ENCODE measurements at regions not wholly inside any gene's neighbourhood (a gene's known extent, or its start where the extent isn't known, plus 50 kb on each side); places are given as distances from the start of the nearest gene placed in this dataset.

GRCh38 chr1:219751870-219752507 lies 139.1 kb upstream of the ZC3H11B start:
- ATAC-seq: peak; percentile 63
- TF ChIP-seq ZC3H10 (CRISPR knock-in tag; IDR thresholded peaks at IDR 0.05) (0 out of 2 replicates have a peak, but pooled peaks have one; percentile 17), TOX (CRISPR knock-in tag; IDR thresholded peaks at IDR 0.05; ENCODE audit: borderline replicate concordance) (0 out of 2 replicates have a peak, but pooled peaks have one; percentile 12), RARB (CRISPR knock-in tag; IDR thresholded peaks at IDR 0.05) (peak; percentile 82; the same call in 1 of the 2 replicates), CREB5 (CRISPR knock-in tag; IDR thresholded peaks at IDR 0.05; ENCODE audit: low read depth) (no peak)

- TF ChIP-seq ZNF8 (CRISPR knock-in tag; IDR thresholded peaks at IDR 0.05): no peak
- no peak for TF ChIP-seq ZC3H10 (CRISPR knock-in tag; IDR thresholded peaks at IDR 0.05)
- no peak for TF ChIP-seq ZFP3 (CRISPR knock-in tag; IDR thresholded peaks at IDR 0.05)
- no peak for TF ChIP-seq PATZ1 (CRISPR knock-in tag; IDR thresholded peaks at IDR 0.05; ENCODE audit: borderline replicate concordance)
- no peak for TF ChIP-seq ZFP30 (CRISPR knock-in tag; IDR thresholded peaks at IDR 0.05)
- no peak for TF ChIP-seq ZNF70 (CRISPR knock-in tag; IDR thresholded peaks at IDR 0.05)
- no peak for TF ChIP-seq CREB5 (CRISPR knock-in tag; IDR thresholded peaks at IDR 0.05; ENCODE audit: low read depth)
- TF ChIP-seq TSHZ2 (CRISPR knock-in tag; IDR thresholded peaks at IDR 0.05): no peak
- no peak for TF ChIP-seq SNAI2 (CRISPR knock-in tag; IDR thresholded peaks at IDR 0.05)
- ATAC-seq: no peak
Measured at GRCh38 chr1:219749370-219749769, 136.5 kb upstream of the ZC3H11B start.

GRCh38 chr1:219746141-219746540 lies 133.2 kb upstream of the ZC3H11B start:
- no peak for ATAC-seq
- TF ChIP-seq CREB5 (CRISPR knock-in tag; IDR thresholded peaks at IDR 0.05; ENCODE audit: low read depth) (no peak), ESRRG (CRISPR knock-in tag; IDR thresholded peaks at IDR 0.05) (no peak), ZFP3 (CRISPR knock-in tag; IDR thresholded peaks at IDR 0.05) (no peak), ZNF8 (CRISPR knock-in tag; IDR thresholded peaks at IDR 0.05) (no peak), ISL1 (CRISPR knock-in tag; IDR thresholded peaks at IDR 0.05) (no peak), TCF4 (CRISPR knock-in tag; IDR thresholded peaks at IDR 0.05; ENCODE audit: borderline replicate concordance) (no peak), ZNF70 (CRISPR knock-in tag; IDR thresholded peaks at IDR 0.05) (no peak)

GRCh38 chr1:219744652-219745469 lies 132.0 kb upstream of the ZC3H11B start:
- no peak for ATAC-seq
- TF ChIP-seq ZFP3 (CRISPR knock-in tag; IDR thresholded peaks at IDR 0.05): no peak
- TF ChIP-seq OSR1 (CRISPR knock-in tag; IDR thresholded peaks at IDR 0.05): no peak

Measured in SK-N-SH treated with all-trans-retinoic acid at 6 μM for 48 hours (cell line).